ENCODE measurements at regions not wholly inside any gene's neighbourhood (a gene's known extent, or its start where the extent isn't known, plus 50 kb on each side); places are given as distances from the start of the nearest gene placed in this dataset.
"Not testable (repeated sequence)": the region's sequence is repeated elsewhere in the genome, so short reads cannot be mapped to it uniquely, and the experiment has no call there.

DNA sequence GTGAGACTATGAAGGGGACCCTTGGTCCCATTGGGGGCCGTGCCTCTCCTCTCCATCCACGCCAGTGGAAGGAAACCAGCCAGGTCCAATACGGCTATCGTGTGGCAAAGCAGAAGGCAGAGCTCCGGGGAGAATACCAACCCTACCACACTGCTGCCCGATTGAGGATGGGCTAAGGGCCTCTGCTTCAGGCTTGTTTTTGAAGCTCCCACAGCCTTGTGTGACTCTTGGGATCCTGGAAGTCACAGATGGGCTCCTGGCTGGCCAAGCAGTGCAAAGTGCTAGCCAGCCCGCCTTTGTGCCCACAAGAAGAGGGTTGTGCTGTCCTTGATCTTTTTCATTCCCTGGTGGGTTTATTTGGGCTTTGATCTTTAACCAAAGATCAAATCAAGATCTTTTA lies 70.6 kb upstream of the ID2 start:
- Histone ChIP-seq H3K4me3 (no peak overlapping the region), H3K27ac (no peak overlapping the region), H3K4me1 (peaks cover 0 to 7% of the 10 kb centered on the region in 2 donors), H3K27me3 (no peaks in the 10 kb centered on the region), H3K9me3 (no peaks in the 10 kb centered on the region), H3K36me3 (no peaks in the 10 kb centered on the region)
- no peak for DNase-seq (ENCODE audit: low spot score)
- no peak for TF ChIP-seq CTCF (IDR thresholded peaks at IDR 0.05)

GRCh38 chr2:8611700-8612099 lies 70.2 kb upstream of the ID2 start:
- peaks cover 0 to 7% of the 10 kb centered on the region in 2 donors for H3K4me1 ChIP-seq
- no peak for DNase-seq (ENCODE audit: low spot score)
- H3K36me3 ChIP-seq = no peaks in the 10 kb centered on the region
- no peaks in the 10 kb centered on the region for H3K9me3 ChIP-seq
- TF ChIP-seq CTCF (IDR thresholded peaks at IDR 0.05) = no peak
- no peak overlapping the region for H3K27ac ChIP-seq
- H3K4me3 ChIP-seq = no peak overlapping the region
- H3K27me3 ChIP-seq = no peaks in the 10 kb centered on the region

- TF ChIP-seq CTCF (IDR thresholded peaks at IDR 0.05) = no peak
- DNase-seq (ENCODE audit: low spot score) = no peak
- no peaks in the 10 kb centered on the region for H3K27me3 ChIP-seq
- H3K4me3 ChIP-seq = no peak overlapping the region
- H3K27ac ChIP-seq = no peak overlapping the region
- H3K4me1 ChIP-seq = peaks cover 0 to 7% of the 10 kb centered on the region in 2 donors
- H3K9me3 ChIP-seq = no peaks in the 10 kb centered on the region
- H3K36me3 ChIP-seq = no peaks in the 10 kb centered on the region
Measured at GRCh38 chr2:8612734-8613179, 69.1 kb upstream of the ID2 start.

DNA sequence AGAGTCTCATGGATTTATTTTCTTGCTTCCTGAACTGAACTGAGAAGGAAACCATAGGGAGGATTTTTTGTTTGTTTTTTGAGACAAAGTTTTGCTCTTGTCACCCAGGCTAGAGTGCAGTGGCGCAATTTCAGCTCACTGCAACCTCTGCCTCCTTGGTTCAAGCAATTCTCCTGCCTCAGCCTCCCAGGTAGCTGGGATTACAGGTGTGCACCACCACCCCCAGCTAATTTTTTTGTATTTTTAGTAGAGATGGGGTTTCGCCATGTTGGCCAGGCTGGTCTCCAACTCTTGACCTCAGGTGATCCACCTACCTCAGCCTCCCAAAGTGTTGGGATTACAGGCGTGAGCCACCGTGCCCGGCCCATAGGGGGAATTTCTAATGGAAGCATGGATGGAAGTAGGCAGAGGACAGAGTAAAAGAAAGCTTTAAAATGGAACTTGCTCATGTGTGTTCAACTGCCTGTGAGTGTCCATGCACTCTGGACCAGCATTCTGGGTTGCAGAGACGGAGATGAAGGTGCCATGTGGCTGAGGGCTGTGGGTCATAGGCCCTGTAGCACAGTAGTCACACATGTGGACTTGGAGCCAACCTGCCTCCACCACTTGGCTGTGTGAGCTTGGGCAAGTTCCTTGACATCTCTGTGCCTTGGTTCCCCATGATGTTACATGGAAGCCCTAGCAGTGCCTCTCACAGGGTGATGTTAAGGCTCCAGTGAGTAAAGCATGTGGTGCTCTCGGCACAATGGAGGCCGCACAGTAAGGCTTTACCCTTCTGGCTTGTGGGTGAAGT lies 68.5 kb upstream of the ID2 start:
- not testable (repeated sequence) for DNase-seq (ENCODE audit: low spot score); H3K9me3 ChIP-seq; H3K27ac ChIP-seq; H3K4me1 ChIP-seq; H3K27me3 ChIP-seq; H3K4me3 ChIP-seq; H3K36me3 ChIP-seq

GRCh38 chr2:8614646-8615045 lies 67.2 kb upstream of the ID2 start:
- no peak for DNase-seq (ENCODE audit: low spot score)
- no peak overlapping the region for H3K4me3 ChIP-seq
- peaks cover 0 to 7% of the 10 kb centered on the region in 2 donors for H3K4me1 ChIP-seq
- H3K36me3 ChIP-seq = no peaks in the 10 kb centered on the region
- no peaks in the 10 kb centered on the region for H3K27me3 ChIP-seq
- no peak for TF ChIP-seq CTCF (IDR thresholded peaks at IDR 0.05)
- H3K27ac ChIP-seq = no peak overlapping the region
- no peaks in the 10 kb centered on the region for H3K9me3 ChIP-seq

- Histone ChIP-seq H3K36me3 (no peaks in the 10 kb centered on the region), H3K4me3 (no peak overlapping the region), H3K4me1 (peaks cover 0 to 7% of the 10 kb centered on the region in 2 donors), H3K27me3 (no peaks in the 10 kb centered on the region), H3K9me3 (no peaks in the 10 kb centered on the region), H3K27ac (peak overlapping the region in 1 of 2 donors; percentile 61)
- TF ChIP-seq CTCF (IDR thresholded peaks at IDR 0.05) = no peak
- no peak for DNase-seq (ENCODE audit: low spot score)
Measured at GRCh38 chr2:8615252-8615575, 66.6 kb upstream of the ID2 start.

All from right atrium auricular region (tissue), 2 donors.